Keratinocyte (primary cell): ENCODE measurements at regions not wholly inside any gene's neighbourhood (a gene's known extent, or its start where the extent isn't known, plus 50 kb on each side); places are given as distances from the start of the nearest gene placed in this dataset.

Source experiments
- CTCF ChIP-seq, 3 experiments: IDR thresholded peaks in 1 of 3; conservative IDR thresholded peaks in 1 of 3; optimal IDR thresholded peaks in 1 of 3; 2 replicates in 2 of 3; 3 replicates in 1 of 3; pipeline versions ENCODE3 to v1.5.1; 2011; ENCODE audit warnings: low read length in 3 of 3, mild to moderate bottlenecking in 3 of 3, moderate library complexity in 2 of 3, control low read depth in 1 of 3, inconsistent platforms in 1 of 3; ENCODE audit not compliant: insufficient read depth in 2 of 3; ENCODE audit errors: extremely low read depth in 1 of 3
- EZH2 ChIP-seq: IDR thresholded peaks from one replicate; pipeline ENCODE4 v1.6.1; 2012; ENCODE audit warnings: inconsistent platforms, mild to moderate bottlenecking, low read length, moderate library complexity

DNA sequence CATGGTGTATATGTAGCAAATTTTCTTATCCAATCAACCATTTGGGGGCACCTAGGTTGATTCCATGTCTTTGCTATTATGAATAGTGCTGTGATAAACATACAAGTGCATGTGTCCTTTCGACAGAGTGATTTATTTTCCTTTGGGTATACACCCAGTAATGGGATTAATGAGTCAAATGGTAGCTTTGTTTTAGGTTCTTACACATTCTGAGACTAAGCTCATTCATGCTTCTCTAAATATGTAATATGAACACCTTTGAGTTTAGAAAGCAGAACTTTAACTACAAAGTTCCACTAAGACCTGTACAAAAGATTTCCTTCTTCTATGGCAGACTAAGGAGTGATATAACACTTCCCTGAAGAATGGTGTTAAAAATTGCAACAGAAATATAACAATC lies 627.0 kb downstream of the KCNA4 start:
- TF ChIP-seq CTCF (optimal IDR thresholded peaks at IDR 0.05 in 1 of 3, IDR thresholded peaks at IDR 0.05 in 1 of 3, conservative IDR thresholded peaks at IDR 0.05 in 1 of 3; ENCODE audit: extremely low read depth in 1 of 3, insufficient read depth in 2 of 3, low read length in 3 of 3) (no peak), EZH2 (no peak)
